Astrocyte (in vitro differentiated cells and primary cell): ENCODE measurements at regions not wholly inside any gene's neighbourhood (a gene's known extent, or its start where the extent isn't known, plus 50 kb on each side); places are given as distances from the start of the nearest gene placed in this dataset.

Experiments used
- CTCF ChIP-seq: IDR thresholded peaks from 2 replicates; pipeline ENCODE4 v1.5.1; 2011; ENCODE audit warnings: low read depth, mild to moderate bottlenecking, inconsistent platforms, low read length, moderate library complexity; ENCODE audit not compliant: insufficient read depth
- EZH2 ChIP-seq: IDR thresholded peaks from 2 replicates; pipeline ENCODE4 v1.6.1; 2012; ENCODE audit warnings: mild to moderate bottlenecking, low read length, inconsistent platforms; ENCODE audit not compliant: insufficient read depth

GRCh38 chrX:126733874-126734273 lies 85.7 kb upstream of the PRR32 start:
- TF ChIP-seq EZH2 (no peak), CTCF (no peak)
